GM18861 (cell line): ENCODE measurements at regions not wholly inside any gene's neighbourhood (a gene's known extent, or its start where the extent isn't known, plus 50 kb on each side); places are given as distances from the start of the nearest gene placed in this dataset.
"Not testable (repeated sequence)": the region's sequence is repeated elsewhere in the genome, so short reads cannot be mapped to it uniquely, and the experiment has no call there.

ENCODE experiments used
- ATAC-seq: cut with Tn5 transposase; IDR thresholded peaks from one replicate; pipeline ENCODE4 v1.9.1; 2021; ENCODE audit not compliant: unreplicated experiment

DNA sequence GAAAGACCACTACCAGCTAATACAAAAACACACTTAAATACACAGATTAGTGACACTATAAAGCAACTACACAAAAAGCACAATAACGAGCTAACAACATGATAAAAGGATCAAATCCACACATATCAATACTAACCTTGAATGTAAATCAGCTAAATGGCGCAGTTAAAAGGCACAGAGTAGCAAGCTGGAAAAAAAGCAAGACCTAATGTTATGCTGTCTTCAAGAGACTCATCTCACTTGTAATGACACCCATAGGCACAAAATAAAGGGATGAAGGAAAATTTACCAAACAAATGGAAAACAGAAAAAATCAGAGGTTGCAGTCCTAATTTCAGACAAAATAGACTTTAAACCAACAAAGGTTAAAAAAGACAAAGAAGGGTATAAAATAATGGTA lies 86.3 kb downstream of the NUS1 start:
- no peak for ATAC-seq

DNA sequence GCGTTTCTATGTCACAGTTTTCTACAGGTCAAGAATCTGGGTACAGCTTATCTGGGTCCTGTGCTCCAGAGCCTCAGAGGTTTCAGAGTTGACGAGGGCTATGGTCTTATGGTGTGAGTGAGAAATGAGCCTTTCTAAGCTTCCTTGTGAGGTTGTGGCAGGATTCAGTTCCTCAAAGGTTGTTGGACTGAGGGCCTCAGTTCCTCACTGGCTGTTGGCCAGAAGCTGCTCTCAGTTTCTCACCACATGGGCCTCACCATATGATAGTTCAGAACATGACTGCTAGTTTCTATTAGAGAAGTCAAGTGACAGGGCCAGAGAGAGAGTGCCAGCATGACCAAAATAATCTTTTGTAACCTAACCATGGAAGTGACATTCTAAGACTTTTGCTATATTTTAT lies 96.1 kb downstream of the NUS1 start:
- peak; percentile 98 for ATAC-seq

GRCh38 chr6:117776441-117776840 lies 101.2 kb downstream of the NUS1 start:
- no peak for ATAC-seq

DNA sequence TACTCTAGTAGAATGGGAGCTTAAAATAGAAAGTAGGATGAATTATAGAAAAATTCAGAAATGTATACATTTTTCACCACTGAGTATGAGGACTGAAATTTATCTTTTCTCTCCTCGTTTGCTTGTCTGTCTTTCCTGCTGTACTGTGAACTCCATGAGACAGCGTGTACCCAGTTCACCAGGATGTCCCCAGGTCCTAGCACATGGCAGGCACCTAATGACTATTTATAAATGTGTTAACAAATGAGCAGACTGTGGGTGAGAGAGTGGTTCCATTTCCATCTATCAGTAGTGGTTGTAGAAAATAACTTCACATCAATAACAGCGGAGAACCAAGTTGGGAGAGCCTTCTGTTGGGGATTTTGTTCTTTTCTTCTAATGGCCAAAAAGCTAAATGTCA lies 106.3 kb downstream of the NUS1 start:
- ATAC-seq = no peak

- ATAC-seq = no peak
Observed at GRCh38 chr6:117783279-117783678, 108.0 kb downstream of the NUS1 start.

DNA sequence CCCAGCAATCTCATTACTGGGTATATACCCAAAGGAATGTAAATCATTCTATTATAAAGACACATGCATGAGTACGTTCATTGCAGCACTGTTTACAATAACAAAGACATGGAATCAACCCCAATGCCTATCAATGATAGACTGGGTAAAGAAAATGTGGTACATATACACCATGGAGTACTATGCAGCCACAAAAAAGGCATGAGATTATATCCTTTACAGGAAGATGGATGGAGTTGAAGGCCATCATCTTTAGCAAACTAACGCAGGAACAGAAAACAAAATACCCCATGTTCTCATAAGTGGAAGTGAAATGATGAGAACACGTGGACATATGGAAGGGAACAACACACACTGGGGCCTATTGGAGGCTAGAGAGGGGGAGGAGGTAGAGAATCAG lies 115.7 kb downstream of the NUS1 start:
- ATAC-seq = no peak

DNA sequence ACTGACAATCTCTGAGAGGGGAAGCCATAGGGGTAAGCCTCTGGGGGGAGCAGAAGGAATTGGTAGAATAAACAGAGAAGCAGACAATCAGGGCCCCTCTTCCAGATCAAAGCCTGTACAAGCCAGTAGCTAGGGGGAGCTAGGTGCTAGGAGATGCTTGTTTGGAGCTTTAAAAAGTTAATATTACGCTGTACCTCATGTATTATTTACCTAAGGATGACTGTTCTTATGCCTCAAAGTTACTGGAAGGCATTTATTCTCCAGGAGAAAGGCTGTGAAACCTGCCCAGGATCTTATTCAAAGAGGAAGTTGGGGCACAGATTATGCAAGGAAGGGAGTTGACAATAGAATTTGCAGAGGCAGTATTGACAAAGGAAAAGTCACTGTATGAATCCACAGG lies 111.8 kb upstream of the SLC35F1 start:
- ATAC-seq = no peak

- not testable (repeated sequence) for ATAC-seq
Observed at GRCh38 chr6:117798819-117799218, 108.2 kb upstream of the SLC35F1 start.

- no peak for ATAC-seq
Observed at GRCh38 chr6:117810269-117810668, 96.8 kb upstream of the SLC35F1 start.

GRCh38 chr6:117817499-117817898 lies 89.6 kb upstream of the SLC35F1 start:
- no peak for ATAC-seq

- no peak for ATAC-seq
Observed at GRCh38 chr6:117817992-117818391, 89.1 kb upstream of the SLC35F1 start.

DNA sequence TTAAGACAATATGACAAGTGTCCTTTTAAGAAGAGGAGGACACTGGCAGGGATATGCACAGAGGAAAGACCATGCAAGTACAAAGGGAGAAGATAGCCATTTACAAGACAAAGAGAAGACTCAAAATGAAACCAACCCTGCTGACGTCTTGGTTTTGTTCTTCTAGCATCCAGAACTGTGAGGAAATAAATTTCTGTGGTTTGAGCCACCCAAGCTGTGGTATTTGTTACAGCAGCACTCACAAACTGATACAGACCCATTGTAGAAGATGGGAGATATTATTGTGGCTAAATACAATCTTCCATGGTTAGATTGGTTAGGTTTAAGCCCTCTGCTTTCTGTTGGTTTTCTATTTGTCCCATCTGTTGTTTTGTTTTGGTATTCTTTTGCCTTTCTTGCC lies 88.6 kb upstream of the SLC35F1 start:
- ATAC-seq = no peak

GRCh38 chr6:117829594-117830319 lies 77.3 kb upstream of the SLC35F1 start:
- no peak for ATAC-seq

DNA sequence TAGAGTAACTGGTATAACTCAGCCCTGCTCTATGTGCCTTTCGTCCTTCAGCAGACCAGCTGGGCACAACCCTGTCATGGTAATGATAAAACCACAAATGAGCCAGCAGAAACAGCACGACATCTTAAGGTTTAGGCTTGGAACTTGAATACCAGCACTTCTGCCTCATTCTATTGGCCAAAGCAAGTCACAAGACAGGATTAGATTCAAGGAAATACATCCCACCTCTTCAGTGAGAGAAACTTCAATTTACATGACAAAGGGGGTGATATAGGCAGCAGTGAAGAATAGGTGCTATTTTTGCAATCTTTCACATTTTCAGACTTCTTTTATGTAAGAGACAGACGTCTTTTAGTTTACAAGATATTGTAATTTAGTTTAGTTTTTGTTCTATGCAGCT lies 69.8 kb upstream of the SLC35F1 start:
- ATAC-seq = no peak

GRCh38 chr6:117840541-117840983 lies 66.5 kb upstream of the SLC35F1 start:
- no peak for ATAC-seq

DNA sequence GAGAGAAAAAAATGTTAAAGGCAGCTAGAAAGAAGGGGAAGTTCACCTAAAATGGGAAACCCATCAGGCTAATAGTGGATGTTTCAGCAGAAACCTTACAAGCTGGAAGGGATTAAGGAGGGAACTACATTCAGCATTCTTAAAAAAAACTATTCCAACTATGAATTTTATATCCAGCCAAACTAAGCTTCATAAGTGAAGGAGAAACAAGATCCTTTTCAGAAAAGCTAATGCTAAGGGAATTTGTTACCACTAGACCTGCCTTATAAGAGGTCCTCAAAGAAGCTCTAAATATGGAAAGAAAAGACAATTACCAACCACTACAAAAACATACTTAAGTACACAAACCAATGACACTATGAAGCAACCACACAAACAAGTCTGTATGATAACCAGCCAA lies 59.2 kb upstream of the SLC35F1 start:
- no peak for ATAC-seq

- ATAC-seq = no peak
Observed at GRCh38 chr6:117849087-117849486, 58.0 kb upstream of the SLC35F1 start.
